Jurkat, Clone E6-1 (cell line): ENCODE measurements at regions not wholly inside any gene's neighbourhood (a gene's known extent, or its start where the extent isn't known, plus 50 kb on each side); places are given as distances from the start of the nearest gene placed in this dataset.
A peak's percentile ranks its signal among the peaks of the same experiment; 100 is the strongest.

Experiments used
- DNase-seq: peaks from one replicate; pipeline ENCODE4 v3.0.0-alpha.2; 2011; ENCODE audit warnings: low read depth, low spot score
- H3K4me3 ChIP-seq: 2 replicates; pipeline ENCODE4 v1.5.1; 2011; ENCODE audit warnings: mild to moderate bottlenecking, low read length, control low read depth, moderate library complexity

GRCh38 chrX:79300856-79301255 is 66.3 kb downstream of the ITM2A start:
- no peak for DNase-seq
- no peak overlapping the region for H3K4me3 ChIP-seq

GRCh38 chrX:79290596-79290995 is 76.5 kb downstream of the ITM2A start:
- H3K4me3 ChIP-seq = peak overlapping the region; percentile 2; the same call in 1 of the 2 replicates
- DNase-seq = peak; percentile 87

GRCh38 chrX:79288733-79289132 is 78.4 kb downstream of the ITM2A start:
- peak; percentile 73 for DNase-seq
- H3K4me3 ChIP-seq = peak overlapping the region; percentile 22; the same call in 1 of the 2 replicates

GRCh38 chrX:79287724-79288123 is 79.4 kb downstream of the ITM2A start:
- peak overlapping the region; percentile 11 for H3K4me3 ChIP-seq
- DNase-seq = no peak

- no peak for DNase-seq
- H3K4me3 ChIP-seq = no peak overlapping the region
Observed at GRCh38 chrX:79281775-79282174, 85.4 kb downstream of the ITM2A start.

GRCh38 chrX:79270401-79270800 is 96.7 kb downstream of the ITM2A start:
- H3K4me3 ChIP-seq = no peak overlapping the region
- peak; percentile 88 for DNase-seq

- no peak for DNase-seq
- no peak overlapping the region for H3K4me3 ChIP-seq
Observed at GRCh38 chrX:79268788-79269187, 98.3 kb downstream of the ITM2A start.

GRCh38 chrX:79266702-79267101 is 100.4 kb downstream of the ITM2A start:
- H3K4me3 ChIP-seq = no peak overlapping the region
- DNase-seq = no peak

GRCh38 chrX:79263550-79263949 is 103.6 kb downstream of the ITM2A start:
- no peak overlapping the region for H3K4me3 ChIP-seq
- no peak for DNase-seq

GRCh38 chrX:79259073-79259689 is 108.0 kb downstream of the ITM2A start:
- peak; percentile 99 for DNase-seq
- peak overlapping the region; percentile 1 for H3K4me3 ChIP-seq

GRCh38 chrX:79243691-79244090 is 99.2 kb downstream of the GPR174 start:
- no peak for DNase-seq
- no peak overlapping the region for H3K4me3 ChIP-seq

GRCh38 chrX:79235899-79236298 is 91.4 kb downstream of the GPR174 start:
- no peak overlapping the region for H3K4me3 ChIP-seq
- DNase-seq = no peak

- DNase-seq = no peak
Observed at GRCh38 chrX:79231662-79232061, 87.2 kb downstream of the GPR174 start.

More at GRCh38 chrX:79231662-79232061, 87.2 kb downstream of the GPR174 start:
- no peak overlapping the region for H3K4me3 ChIP-seq
